BJ (cell line): ENCODE measurements at regions not wholly inside any gene's neighbourhood (a gene's known extent, or its start where the extent isn't known, plus 50 kb on each side); places are given as distances from the start of the nearest gene placed in this dataset. TPM values are rescaled to one million over a fixed set of nuclear protein-coding genes. Genes with fewer than 3 reads are reported as not detected.

Experiments
- small RNA-seq: library from RNA; depleted of rRNA; stranded (forward); fragments of <200 nt; gene quantifications from one replicate; pipeline ENCODE3, GENCODE V24; 2012; ENCODE audit warnings: low replicate concordance, low read depth; ENCODE audit not compliant: insufficient read length

Small RNAs in the stretch of these regions (small RNA-seq; reads per million reads assigned to genes)
- gene MIR4280, result not detected
- not detected for gene RN7SKP34
